ENCODE measurements at regions not wholly inside any gene's neighbourhood (a gene's known extent, or its start where the extent isn't known, plus 50 kb on each side); places are given as distances from the start of the nearest gene placed in this dataset.
A peak's percentile ranks its signal among the peaks of the same experiment; 100 is the strongest.
"Not testable (repeated sequence)": the region's sequence is repeated elsewhere in the genome, so short reads cannot be mapped to it uniquely, and the experiment has no call there.

GRCh38 chr4:158410272-158410671 is 111.4 kb upstream of the RXFP1 start:
- peak; percentile 29 for DNase-seq

GRCh38 chr4:158411269-158411668 is 110.4 kb upstream of the RXFP1 start:
- DNase-seq = no peak

GRCh38 chr4:158418679-158419078 is 103.0 kb upstream of the RXFP1 start:
- DNase-seq = not testable (repeated sequence)

- peak; percentile 12 for DNase-seq
Observed at GRCh38 chr4:158420782-158421181, 100.9 kb upstream of the RXFP1 start.

- no peak for DNase-seq
Observed at GRCh38 chr4:158422546-158422945, 99.1 kb upstream of the RXFP1 start.

- peak; percentile 60 for DNase-seq
Observed at GRCh38 chr4:158428242-158428641, 93.4 kb upstream of the RXFP1 start.

GRCh38 chr4:158442736-158443135 is 78.9 kb upstream of the RXFP1 start:
- no peak for DNase-seq

GRCh38 chr4:158443731-158444130 is 78.0 kb upstream of the RXFP1 start:
- no peak for DNase-seq

GRCh38 chr4:158444621-158445020 is 77.1 kb upstream of the RXFP1 start:
- peak; percentile 25 for DNase-seq

- peak; percentile 85 for DNase-seq
Observed at GRCh38 chr4:158446106-158446505, 75.6 kb upstream of the RXFP1 start.

- DNase-seq = peak; percentile 58
Observed at GRCh38 chr4:158450741-158451140, 70.9 kb upstream of the RXFP1 start.

GRCh38 chr4:158452116-158452515 is 69.6 kb upstream of the RXFP1 start:
- DNase-seq = not testable (repeated sequence)

- DNase-seq = no peak
Observed at GRCh38 chr4:158458271-158458895, 63.3 kb upstream of the RXFP1 start.

GRCh38 chr4:158459085-158459820 is 62.4 kb upstream of the RXFP1 start:
- DNase-seq = no peak

GRCh38 chr4:158461336-158461735 is 60.3 kb upstream of the RXFP1 start:
- DNase-seq = no peak

- DNase-seq = no peak
Observed at GRCh38 chr4:158462611-158463010, 59.1 kb upstream of the RXFP1 start.

Data from HCEC 1CT (cell line).